Stimulated activated memory B cell treated with anti-CD40 and anti-IgM and Interleukin-4, amounts not matched to agents 10 μg/mL and 1 μg/mL and 100 μg/mL, for 72 hours (primary cell): ENCODE measurements at regions not wholly inside any gene's neighbourhood (a gene's known extent, or its start where the extent isn't known, plus 50 kb on each side); places are given as distances from the start of the nearest gene placed in this dataset.

Experiments
- ATAC-seq: fragments of 150-1000 bp; cut with Tn5 transposase; 2 replicates; pipeline ENCODE4 v1.10.0; 2021
- H3K27ac Mint-ChIP-seq: one replicate; pipeline ENCODE4 v1.8.0; 2022; ENCODE audit warnings: mild to moderate bottlenecking, mixed read lengths
- H3K27me3 Mint-ChIP-seq: one replicate; pipeline ENCODE4 v1.8.0; 2022; ENCODE audit warnings: mixed read lengths
- H3K36me3 Mint-ChIP-seq: one replicate; pipeline ENCODE4 v1.8.0; 2022; ENCODE audit warnings: mixed read lengths
- H3K4me1 Mint-ChIP-seq: one replicate; pipeline ENCODE4 v1.8.0; 2022; ENCODE audit warnings: mixed read lengths
- H3K4me3 Mint-ChIP-seq: one replicate; pipeline ENCODE4 v1.8.0; 2022; ENCODE audit warnings: mild to moderate bottlenecking, moderate library complexity, mixed read lengths
- H3K9me3 Mint-ChIP-seq: one replicate; pipeline ENCODE4 v1.8.0; 2022; ENCODE audit warnings: mixed read lengths

DNA sequence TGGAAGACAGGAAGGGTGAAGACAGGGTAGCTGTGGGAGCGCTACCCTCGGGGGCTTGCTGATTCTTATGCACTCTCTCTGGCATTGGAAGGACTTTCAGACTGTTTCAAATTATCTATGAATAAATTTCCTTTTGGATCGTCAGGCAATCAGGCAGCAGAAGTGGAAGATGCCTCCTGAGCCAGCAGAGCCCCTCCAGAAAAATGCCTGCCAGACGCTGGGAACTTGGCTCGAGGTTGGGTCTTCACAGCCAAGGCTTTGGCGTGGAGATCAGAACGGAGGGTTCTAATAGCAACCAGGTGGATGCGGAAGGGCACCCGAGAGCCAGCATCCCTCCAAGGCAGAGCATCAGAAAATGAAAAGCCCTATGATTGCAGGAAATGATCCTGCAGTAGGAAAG lies 119.2 kb upstream of the RFLNA start:
- Mint-ChIP-seq H3K36me3 (no peaks in the 10 kb centered on the region), H3K27ac (no peak overlapping the region), H3K27me3 (peaks cover 61% of the 10 kb centered on the region), H3K4me3 (no peak overlapping the region), H3K9me3 (no peaks in the 10 kb centered on the region), H3K4me1 (no peaks in the 10 kb centered on the region)
- ATAC-seq: no peak

DNA sequence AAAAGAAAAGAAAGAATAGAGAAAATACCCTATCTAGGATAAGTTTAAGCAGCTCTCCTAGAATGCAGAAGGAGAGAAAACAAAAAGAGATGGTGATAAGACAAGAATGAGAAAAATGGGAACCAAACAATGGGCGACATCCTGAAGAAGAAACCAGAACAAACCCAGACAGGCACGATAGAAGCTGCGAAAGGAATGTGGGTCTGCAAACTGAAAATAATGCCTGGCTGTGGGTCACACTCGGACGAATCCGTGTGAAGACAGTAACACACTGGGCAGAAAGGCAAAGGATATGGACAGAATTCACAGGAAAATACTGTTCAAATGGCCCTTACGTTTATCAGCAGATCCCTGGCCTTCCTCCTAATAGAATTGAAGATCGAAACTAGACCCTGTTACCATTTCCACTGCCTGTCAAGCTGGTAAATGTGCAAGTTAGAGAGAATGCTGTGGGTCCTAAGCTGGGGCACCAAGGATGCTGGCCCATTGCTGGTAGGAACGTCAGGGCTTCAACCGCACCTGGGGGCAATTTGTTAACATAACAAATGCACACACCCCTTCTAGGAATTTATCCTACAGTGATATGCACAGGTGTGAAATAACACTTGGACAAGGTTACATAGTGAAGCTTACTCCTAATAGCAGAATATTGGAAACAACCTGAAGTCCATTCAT lies 117.5 kb upstream of the RFLNA start:
- no peaks in the 10 kb centered on the region for H3K9me3 Mint-ChIP-seq
- H3K27me3 Mint-ChIP-seq: peaks cover 55% of the 10 kb centered on the region

DNA sequence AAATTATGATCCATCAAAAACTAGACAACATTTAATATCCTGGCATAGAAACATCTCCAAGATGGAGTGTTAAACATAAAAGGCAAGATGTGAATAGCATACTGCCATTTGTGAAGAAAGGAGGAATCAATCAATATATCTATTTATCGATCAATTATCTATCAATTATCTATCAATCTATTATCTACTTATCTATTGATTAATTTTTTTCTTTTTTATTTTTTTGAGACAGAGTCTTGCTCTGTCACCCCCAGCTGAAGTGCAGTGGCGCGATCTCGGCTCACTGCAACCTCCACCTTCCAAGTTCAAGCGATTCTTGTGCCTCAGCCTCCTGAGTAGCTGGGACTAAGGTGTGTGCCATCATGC lies 117.0 kb upstream of the RFLNA start:
- Mint-ChIP-seq H3K4me3 (no peak overlapping the region), H3K9me3 (no peaks in the 10 kb centered on the region)
- no peak for ATAC-seq

More for the DNA sequence above, 117.5 kb upstream of the RFLNA start:
- Mint-ChIP-seq H3K4me1 (no peaks in the 10 kb centered on the region), H3K4me3 (no peak overlapping the region), H3K27ac (no peak overlapping the region), H3K36me3 (no peaks in the 10 kb centered on the region)
- no peak for ATAC-seq

DNA sequence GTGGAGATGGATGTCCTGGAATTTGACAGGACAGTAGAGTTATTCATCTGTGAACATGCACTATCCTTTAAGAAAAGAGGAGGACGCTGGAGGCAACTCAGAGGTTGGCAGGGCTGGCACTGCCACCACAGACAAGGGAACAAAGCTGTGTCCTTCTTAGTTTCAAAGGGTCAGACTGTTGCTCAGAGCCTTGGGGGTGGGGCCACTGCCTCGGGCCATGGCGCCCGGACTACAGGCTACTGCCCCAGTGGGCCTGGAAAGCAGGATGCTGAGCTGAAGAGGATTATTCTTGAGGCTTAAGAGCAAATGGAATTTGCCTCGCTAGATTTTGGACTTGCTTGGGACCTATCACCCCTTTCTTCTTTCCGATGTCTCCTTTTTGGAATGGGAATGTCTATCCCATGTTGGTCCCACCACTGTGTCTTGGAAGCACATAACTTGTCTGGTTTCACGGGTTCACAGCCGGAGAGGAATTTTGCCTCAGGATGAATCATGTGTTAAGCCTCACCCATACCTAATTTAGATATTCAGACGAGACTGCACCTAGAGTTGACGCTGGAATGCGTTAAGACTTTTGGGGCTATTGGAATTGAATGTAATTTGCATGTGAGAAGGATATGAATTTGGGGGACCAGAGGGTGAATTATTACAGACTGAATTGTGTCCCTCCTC lies 114.8 kb upstream of the RFLNA start:
- no peaks in the 10 kb centered on the region for H3K36me3 Mint-ChIP-seq
- no peak overlapping the region for H3K4me3 Mint-ChIP-seq
- no peaks in the 10 kb centered on the region for H3K9me3 Mint-ChIP-seq
- ATAC-seq: peak; percentile 34
- H3K27ac Mint-ChIP-seq: no peak overlapping the region
- peaks cover 38% of the 10 kb centered on the region for H3K27me3 Mint-ChIP-seq
- no peaks in the 10 kb centered on the region for H3K4me1 Mint-ChIP-seq

More for the DNA sequence above, 117.0 kb upstream of the RFLNA start:
- Mint-ChIP-seq H3K4me1 (no peaks in the 10 kb centered on the region), H3K27ac (no peak overlapping the region), H3K36me3 (no peaks in the 10 kb centered on the region), H3K27me3 (peaks cover 50% of the 10 kb centered on the region)

DNA sequence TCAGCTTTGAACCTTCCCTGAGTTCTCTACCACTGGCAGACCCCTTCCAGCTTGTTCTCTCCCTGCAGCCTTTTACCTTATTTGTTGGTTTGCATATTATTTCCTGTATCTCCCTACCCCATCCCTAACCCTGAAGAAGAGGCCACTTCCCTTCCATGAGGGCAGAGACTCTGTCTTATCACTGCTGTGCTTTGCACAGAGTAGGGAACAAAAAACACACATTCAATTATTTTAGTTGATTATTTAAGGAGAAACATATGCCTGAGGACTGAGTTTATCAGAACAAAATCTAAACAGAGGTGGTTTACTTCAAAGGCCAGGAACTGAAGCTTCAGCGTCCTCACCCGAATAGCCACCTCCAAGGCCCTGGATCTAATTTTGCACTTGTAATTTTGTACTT lies 111.7 kb upstream of the RFLNA start:
- no peak overlapping the region for H3K4me3 Mint-ChIP-seq
- H3K36me3 Mint-ChIP-seq: no peaks in the 10 kb centered on the region
- no peak overlapping the region for H3K27ac Mint-ChIP-seq
- no peaks in the 10 kb centered on the region for H3K9me3 Mint-ChIP-seq
- no peak for ATAC-seq
- H3K27me3 Mint-ChIP-seq: peaks cover 20% of the 10 kb centered on the region
- H3K4me1 Mint-ChIP-seq: no peaks in the 10 kb centered on the region

DNA sequence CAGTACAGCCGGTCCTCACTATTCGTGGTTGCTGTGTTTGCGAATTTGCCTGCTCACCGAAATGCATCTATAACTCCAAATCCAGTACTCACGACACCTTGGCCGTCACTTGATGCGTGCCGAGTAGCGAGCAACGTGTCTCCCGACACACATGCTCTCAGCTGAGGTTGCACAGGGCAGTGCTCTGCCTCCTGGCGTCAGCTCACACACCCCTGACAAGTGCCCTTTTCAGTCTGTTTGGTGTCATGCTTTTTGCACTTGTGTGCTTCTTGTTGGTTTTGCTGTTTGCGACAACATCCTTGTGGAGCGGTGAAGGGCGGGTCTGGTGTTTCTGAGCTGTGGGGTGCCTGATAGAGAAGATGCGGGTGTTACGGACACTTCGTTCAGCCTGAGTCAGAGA lies 110.4 kb upstream of the RFLNA start:
- Mint-ChIP-seq H3K27me3 (peaks cover 14% of the 10 kb centered on the region), H3K4me1 (no peaks in the 10 kb centered on the region), H3K27ac (no peak overlapping the region), H3K36me3 (no peaks in the 10 kb centered on the region), H3K9me3 (no peaks in the 10 kb centered on the region), H3K4me3 (no peak overlapping the region)
- ATAC-seq: no peak

DNA sequence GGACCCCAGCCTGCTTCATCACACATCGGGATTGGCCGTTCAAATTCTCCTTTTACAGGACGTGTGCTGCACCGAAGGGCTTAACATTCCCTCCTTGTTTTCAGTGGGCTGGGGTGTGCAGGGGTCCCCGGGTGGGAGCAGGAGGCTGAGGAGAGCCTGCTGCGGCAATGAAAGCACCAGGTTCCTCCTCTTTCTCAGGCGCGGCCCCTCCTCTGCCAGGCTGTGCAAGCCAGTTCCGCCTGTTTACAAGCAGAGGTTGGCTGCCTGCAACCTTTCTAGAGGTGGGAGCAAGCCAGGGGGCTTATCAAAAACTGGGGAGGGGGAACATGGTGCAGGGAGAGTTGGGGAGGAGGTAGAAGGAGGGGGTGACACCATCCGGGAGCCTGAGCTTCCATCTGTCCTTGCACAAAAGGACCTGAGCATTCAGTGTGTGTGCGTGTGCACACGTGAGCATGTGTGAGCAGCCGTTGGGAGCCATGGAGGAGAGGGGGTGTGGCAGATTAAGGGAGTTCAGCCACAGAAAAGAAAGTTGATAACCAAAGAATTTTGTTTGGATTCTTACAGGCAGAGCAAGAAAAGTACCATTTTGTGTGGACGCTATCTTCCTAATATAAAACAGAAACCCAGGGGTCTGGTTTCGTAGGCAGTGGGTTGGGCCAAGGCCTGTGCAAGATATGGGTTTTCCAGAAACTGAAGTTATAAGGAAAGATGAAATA lies 108.8 kb upstream of the RFLNA start:
- no peak for ATAC-seq
- Mint-ChIP-seq H3K27ac (no peak overlapping the region), H3K27me3 (peaks cover 9% of the 10 kb centered on the region), H3K4me3 (no peak overlapping the region), H3K4me1 (no peaks in the 10 kb centered on the region), H3K9me3 (no peaks in the 10 kb centered on the region), H3K36me3 (no peaks in the 10 kb centered on the region)

DNA sequence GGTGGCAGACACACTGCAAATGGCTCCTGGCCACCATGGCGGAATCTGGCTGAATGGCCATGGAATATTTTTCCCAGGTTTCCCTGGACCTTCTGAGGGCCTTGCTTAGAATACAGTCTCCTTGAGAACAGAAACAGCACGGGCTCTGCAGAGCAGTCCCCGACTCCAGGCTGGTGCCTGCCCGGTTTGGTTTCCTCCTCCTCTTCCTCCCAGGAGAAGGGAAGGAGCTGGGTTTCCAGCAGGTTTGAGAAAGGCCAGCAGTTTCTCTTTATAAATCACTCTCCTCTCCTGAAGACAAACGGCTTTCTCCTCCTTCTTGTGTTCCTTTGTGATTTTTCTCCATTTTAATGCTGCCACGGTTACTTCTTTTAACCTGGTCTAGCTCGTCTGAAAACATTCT lies 106.8 kb upstream of the RFLNA start:
- H3K4me1 Mint-ChIP-seq: no peaks in the 10 kb centered on the region
- H3K36me3 Mint-ChIP-seq: no peaks in the 10 kb centered on the region

DNA sequence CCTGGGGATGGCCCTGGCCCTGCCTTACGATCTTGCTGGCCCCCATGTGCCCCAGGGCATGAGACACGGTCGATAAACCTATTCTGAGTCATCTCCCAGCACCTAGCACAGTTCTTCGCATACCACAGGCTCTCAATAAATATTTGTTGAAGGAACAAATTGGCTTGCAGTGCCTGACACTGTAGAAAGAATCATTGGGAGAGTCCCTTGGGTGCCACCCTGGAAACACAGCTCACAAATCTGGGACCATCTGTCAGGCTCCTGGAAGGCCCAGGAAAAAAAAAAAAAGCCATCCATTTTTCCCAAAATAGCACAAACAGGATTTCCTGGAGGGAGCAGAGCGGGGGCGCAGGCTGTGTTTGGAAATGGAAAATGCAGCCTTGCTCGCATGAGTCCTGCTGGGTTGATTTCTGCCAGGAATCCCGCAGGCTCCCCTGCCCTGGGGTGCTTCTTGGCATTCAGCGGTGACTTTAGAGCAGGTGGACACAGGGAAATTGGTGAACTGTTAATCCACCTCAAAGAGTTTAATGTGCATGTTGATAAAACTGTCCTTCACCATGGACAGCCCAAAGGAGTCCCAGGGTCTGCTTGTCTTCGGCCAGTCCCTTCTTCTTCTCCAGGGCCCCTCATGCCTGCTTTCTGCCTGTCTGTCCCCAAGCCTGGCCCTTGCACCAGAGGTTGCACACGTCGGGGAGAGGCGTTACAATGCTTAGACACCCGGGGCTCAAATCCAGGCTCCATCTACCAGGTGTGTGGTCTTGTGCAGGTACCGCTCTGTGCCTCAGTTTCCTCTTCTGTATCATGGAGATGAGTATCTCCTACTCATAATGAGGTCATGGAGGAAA lies 106.1 kb upstream of the RFLNA start:
- no peak overlapping the region for H3K4me3 Mint-ChIP-seq
- H3K27me3 Mint-ChIP-seq: peaks cover 19% of the 10 kb centered on the region

More for the DNA sequence above, 106.8 kb upstream of the RFLNA start:
- Mint-ChIP-seq H3K4me3 (no peak overlapping the region), H3K27ac (no peak overlapping the region), H3K27me3 (peaks cover 19% of the 10 kb centered on the region), H3K9me3 (peaks cover 5% of the 10 kb centered on the region)
- ATAC-seq: no peak

DNA sequence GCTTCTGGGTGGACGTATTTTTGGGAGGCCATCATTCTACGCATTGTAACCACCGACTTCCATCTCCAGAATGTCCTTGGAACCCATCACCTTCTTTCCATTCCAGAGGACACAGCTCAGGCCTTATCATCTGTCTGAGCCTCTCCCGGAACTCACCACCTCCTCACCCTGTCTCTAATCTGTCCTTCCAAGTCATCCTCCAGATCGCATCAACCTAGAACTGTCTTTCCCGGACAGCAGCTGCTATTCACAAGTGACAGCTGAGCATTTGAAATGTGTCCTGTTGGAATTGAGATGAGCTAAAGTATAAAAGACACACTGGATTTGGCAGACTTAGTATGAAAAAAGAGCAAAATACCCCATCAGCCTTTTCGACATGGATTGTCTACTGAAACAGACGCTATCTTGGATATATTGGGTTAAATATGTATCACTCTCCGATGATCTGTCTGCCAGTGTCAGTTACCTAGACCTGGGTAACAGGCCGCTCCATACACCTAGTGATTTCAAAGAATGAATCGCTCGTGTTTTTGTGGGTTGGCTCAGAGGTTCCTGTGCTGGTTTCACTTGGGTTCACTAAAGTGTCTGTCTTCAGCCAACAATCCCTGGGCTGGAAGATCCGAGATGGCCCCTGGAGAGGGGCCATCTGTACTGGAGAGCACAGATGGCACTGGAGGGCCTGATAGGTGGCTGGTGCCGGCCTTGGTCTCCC lies 104.4 kb upstream of the RFLNA start:
- Mint-ChIP-seq H3K9me3 (peaks cover 11% of the 10 kb centered on the region), H3K27me3 (peaks cover 19% of the 10 kb centered on the region), H3K36me3 (no peaks in the 10 kb centered on the region), H3K4me1 (no peaks in the 10 kb centered on the region), H3K4me3 (no peak overlapping the region), H3K27ac (no peak overlapping the region)
- no peak for ATAC-seq

More for the DNA sequence above, 106.1 kb upstream of the RFLNA start:
- no peak for ATAC-seq
- no peak overlapping the region for H3K27ac Mint-ChIP-seq
- peaks cover 11% of the 10 kb centered on the region for H3K9me3 Mint-ChIP-seq
- no peaks in the 10 kb centered on the region for H3K4me1 Mint-ChIP-seq
- H3K36me3 Mint-ChIP-seq: no peaks in the 10 kb centered on the region

DNA sequence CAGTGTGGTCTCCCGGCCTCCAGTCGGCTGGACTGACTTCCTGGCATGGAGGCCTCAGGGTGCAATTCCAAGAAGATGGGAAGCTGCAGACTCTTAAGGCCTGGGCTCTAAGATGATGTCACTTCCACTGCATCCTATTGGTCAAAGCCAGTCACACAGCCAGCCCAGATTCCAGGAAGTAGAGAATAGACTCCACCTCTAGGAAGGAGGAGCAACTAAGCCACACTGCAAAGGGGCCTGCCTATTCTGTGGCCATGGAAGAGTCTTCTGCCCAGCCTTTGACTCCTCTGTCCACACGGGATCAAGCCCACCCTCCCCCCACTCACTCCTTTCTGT lies 103.9 kb upstream of the RFLNA start:
- Mint-ChIP-seq H3K27me3 (peaks cover 19% of the 10 kb centered on the region), H3K27ac (no peak overlapping the region), H3K4me3 (no peak overlapping the region), H3K9me3 (peaks cover 11% of the 10 kb centered on the region), H3K36me3 (no peaks in the 10 kb centered on the region), H3K4me1 (no peaks in the 10 kb centered on the region)
- ATAC-seq: no peak

DNA sequence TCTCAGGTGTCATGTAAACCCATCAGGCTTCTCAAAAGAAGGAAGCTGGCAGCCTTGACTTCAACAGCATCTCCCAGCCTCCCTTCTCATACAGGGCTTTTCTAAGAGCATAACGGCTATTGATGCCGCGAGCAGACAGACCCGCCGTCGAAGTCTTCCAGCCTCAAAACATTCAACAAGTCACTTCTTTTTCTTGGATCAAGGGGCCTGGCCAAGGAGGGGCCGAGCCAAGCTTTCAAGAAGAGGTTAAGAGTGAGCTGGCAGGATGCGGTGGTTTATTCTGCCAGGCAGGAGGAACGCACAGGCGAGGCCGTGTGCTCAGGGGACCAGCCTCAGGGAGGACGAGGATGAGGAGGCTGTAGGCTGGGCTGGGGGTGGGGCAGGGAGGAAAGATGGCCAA lies 102.9 kb upstream of the RFLNA start:
- Mint-ChIP-seq H3K9me3 (peaks cover 14% of the 10 kb centered on the region), H3K4me1 (no peaks in the 10 kb centered on the region), H3K4me3 (no peak overlapping the region), H3K27me3 (peaks cover 19% of the 10 kb centered on the region), H3K36me3 (no peaks in the 10 kb centered on the region), H3K27ac (no peak overlapping the region)
- ATAC-seq: no peak

DNA sequence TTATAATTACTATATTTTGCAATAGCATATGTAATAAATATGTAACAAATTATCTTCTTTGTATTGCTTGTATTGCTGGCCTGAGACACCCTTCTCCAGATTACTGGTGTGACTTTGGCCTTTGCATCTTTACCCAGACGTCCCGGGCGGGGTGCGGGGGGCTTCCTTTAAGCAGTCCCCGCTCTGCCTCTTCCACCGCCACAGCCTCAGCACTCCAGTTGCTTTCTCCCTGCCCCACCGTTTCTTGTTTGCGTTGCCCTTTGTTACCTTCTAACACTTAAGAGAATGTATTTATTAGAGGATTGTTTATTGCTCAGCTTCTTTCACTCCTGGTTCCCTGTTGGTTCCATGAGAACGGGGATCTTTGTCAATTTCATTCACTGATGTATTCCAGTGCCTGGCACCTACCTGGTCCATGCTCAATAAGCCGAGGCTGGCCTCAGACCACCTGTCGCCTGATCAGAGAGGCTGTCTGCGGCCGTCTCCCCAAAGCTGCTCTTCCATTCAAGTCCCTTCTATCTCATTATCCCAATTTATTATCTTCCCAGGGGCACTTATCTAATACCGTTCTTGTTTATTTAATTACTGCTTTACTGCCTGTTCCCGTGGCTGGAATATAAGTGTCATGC lies 100.5 kb upstream of the RFLNA start:
- Mint-ChIP-seq H3K36me3 (no peaks in the 10 kb centered on the region), H3K9me3 (peaks cover 22% of the 10 kb centered on the region), H3K27ac (no peak overlapping the region), H3K4me3 (no peak overlapping the region), H3K27me3 (peaks cover 17% of the 10 kb centered on the region), H3K4me1 (no peaks in the 10 kb centered on the region)
- ATAC-seq: no peak

DNA sequence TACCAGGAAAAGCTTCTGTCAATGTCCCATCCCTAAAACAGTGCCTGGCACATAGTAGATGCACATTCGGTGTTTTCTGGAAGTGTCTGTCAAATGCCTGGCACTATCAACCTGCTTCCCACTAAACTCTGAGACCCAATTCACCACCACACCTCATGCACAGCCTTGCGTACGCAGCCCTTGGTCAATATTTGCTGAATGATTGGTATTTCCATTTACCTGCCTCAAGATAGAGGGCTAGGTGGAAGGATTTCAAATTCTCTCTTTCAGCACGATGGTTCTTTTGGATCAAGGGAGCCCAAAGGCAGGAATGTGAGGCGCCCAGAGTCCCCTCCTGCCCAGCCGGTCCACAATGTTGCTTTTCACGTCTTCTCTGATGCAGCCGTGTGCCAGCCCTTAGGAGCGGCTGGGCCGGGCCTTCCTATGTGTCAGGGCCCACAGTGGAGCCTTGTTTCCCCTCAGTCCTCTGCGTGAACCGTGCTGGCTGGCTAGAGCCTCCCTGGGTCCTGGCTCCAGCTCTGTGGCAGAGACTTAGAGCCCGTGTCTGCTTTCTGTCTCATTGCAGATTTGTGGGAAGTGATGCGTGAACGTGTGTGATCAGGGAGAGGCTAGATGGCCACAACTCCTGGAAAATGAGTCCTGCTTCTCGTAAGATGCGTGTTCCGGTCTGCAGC lies 99.9 kb upstream of the RFLNA start:
- ATAC-seq: no peak
- Mint-ChIP-seq H3K27me3 (peaks cover 20% of the 10 kb centered on the region), H3K4me3 (no peak overlapping the region), H3K4me1 (no peaks in the 10 kb centered on the region), H3K9me3 (peaks cover 22% of the 10 kb centered on the region), H3K36me3 (no peaks in the 10 kb centered on the region), H3K27ac (no peak overlapping the region)
